IPS-11a (cell line): ENCODE measurements at regions not wholly inside any gene's neighbourhood (a gene's known extent, or its start where the extent isn't known, plus 50 kb on each side); places are given as distances from the start of the nearest gene placed in this dataset.
"Not testable (repeated sequence)": the region's sequence is repeated elsewhere in the genome, so short reads cannot be mapped to it uniquely, and the experiment has no call there.

ENCODE experiments used
- H3K4me3 ChIP-seq: one replicate; pipeline ENCODE4 v1.5.1; 2013; ENCODE audit warnings: low read depth, low read length, control low read depth

DNA sequence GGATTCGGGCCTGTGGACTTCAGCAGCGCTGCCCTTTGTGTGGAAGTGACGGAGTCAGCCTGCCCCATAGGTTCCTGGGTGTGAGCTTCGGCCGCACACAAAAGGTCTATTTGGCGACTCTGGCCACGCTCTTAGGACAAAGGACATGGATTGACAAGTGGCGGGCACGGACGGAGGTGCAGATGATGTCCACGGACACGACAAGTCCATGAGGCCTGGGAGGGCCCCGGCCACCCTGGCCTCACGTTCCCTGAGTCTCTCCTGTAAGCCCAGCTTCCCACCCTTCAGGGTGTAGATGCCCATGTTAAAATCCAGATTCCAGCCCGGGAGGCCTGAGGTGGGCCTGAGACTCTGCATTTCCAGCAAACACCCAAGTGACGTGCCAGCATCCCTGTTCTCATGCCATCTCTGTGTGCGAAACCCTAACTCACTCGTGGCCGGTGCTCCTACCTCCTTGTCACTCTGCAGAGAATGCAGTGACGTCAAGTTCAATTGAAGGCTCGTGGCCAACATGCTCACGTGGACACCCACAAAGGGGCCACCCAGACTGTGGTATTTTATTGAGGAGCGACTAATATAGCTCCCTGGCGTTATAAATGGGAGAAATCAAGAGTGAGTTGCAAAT lies 111.7 kb downstream of the RTP5 start:
- no peak overlapping the region for H3K4me3 ChIP-seq

DNA sequence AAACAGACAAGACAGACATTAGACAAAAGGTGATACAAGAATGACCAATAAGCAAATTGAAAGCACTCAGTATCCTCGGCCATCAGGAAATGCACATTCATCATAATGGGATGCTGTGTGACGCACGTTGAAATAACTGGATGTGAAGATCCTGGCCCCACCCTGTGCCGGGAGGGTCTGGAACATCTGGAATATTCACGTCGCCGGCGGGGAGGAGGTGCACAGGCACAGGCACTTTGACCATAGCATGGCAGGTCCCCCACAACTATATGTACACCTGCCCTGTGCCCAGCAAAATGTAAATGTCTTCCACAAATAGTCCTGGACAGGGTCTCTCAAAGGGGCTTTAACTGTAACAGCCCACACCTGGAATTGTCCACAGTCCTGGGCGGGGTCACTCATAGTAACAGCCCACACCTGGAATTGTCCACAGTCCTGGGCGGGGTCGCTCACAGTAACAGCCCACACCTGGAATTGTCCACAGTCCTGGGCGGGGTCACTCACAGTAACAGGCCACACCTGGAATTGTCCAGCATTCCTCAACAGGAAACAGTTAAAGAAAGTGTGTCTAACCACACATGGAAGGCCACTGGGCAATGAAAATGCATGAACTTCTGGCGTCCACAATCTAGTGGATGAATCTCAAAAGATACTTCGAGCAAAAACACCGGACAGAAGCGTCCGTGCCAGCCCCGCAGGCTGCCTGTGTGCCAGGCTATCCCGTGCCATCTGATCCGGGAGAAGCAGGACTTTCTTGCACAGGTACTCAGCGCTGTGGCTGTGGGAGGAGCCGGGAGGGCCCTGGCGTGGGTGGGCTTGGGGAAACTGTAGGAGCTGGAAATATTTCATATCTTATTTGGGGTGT lies 113.4 kb downstream of the RTP5 start:
- no peak overlapping the region for H3K4me3 ChIP-seq

DNA sequence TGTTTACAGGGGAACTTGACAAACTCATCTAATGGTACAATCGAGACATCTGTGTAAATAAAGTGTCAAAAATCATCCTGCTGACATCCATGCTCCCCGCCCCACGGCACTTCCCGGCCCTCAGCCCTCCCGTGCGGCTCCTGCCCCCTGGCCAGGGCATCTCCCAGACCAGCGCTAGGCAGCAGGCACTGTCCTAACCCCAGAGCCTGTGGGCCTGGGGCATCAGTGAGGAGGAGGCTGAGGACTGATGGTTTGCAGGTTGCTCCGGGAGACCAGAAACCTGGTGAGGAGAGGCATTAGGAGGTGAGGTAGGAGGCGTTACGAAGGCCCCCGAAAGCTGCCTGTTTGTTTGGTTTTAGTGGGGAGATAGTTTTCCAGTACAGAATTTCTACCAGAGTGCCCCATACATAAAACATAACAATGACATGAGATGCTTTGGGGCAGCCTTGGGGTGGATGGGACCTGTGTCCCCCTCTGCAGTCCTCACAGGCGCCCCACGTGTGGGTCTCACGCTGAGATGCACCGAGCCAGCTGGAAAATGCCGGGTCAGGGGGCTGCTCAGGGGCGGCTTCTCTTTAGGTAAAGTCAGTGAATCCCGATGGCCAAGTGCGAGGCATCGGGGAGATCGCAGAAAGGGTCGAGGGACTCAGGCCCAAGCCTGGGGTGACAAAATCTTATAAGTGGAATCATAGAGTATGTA lies 114.2 kb downstream of the RTP5 start:
- H3K4me3 ChIP-seq, result no peak overlapping the region

DNA sequence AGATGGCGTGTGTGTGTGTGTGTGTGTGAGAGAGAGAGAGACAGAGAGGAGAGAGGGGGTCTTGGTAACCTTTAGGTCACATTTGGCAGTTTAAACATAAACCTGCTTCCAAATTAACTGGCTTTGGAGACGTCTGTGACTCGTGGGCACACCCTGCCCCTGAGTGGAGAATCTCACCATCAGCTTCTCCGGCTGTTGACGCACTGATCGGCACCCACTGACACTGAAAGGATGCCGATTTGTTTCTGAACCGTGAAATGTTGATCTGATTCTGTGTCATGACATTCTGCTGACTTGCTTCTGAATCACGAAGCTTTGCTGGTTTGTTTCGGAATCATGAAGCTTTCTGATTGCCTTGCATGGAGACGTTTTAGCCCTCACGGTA lies 114.7 kb downstream of the RTP5 start:
- no peak overlapping the region for H3K4me3 ChIP-seq

DNA sequence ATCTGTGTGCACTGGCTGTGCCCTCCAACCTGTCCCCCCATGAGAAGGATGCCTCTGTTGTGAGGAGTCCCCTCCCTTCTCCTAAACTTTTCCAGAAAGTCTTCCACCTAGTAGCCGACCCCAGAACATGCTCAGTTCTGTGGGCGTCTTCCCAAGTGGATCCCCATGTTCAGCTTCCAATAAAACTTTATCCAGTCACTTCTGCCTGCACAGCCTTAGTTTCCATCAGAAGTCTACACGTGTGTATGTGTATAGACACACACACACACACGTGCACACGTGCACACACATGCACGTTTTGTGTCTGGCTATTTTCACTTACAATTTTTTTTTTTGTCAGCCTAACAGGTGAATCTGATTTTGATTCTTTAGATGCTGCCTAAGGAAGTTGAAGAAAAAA lies 115.1 kb downstream of the RTP5 start:
- no peak overlapping the region for H3K4me3 ChIP-seq

DNA sequence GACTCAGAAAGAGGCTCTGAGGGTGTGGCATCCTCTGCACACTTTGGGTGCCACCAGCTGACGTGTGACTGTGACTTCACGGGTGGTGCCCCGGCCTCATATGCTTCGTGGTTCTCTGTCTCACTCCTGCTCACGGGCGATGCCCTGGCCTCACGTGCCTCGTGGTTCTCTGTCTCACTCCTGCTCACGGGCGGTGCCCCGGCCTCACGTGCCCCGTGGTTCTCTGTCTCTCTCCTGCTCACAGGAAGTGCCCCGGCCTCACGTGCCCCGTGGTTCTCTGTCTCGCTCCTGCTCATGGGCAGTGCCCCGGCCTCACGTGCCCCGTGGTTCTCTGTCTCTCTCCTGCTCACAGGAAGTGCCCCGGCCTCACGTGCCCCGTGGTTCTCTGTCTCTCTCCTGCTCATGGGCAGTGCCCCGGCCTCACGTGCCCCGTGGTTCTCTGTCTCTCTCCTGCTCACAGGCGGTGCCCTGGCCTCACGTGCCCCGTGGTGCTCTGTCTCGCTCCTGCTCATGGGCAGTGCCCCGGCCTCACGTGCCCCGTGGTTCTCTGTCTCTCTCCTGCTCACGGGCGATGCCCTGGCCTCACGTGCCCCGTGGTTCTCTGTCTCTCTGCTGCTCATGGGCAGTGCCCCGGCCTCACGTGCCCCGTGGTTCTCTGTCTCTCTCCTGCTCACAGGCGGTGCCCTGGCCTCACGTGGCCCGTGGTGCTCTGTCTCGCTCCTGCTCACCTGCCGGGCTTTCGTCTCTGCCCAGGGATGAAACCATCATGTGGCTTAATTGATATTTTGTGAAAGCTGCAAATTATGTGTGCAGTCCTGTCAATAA lies 115.8 kb downstream of the RTP5 start:
- H3K4me3 ChIP-seq, result not testable (repeated sequence)

DNA sequence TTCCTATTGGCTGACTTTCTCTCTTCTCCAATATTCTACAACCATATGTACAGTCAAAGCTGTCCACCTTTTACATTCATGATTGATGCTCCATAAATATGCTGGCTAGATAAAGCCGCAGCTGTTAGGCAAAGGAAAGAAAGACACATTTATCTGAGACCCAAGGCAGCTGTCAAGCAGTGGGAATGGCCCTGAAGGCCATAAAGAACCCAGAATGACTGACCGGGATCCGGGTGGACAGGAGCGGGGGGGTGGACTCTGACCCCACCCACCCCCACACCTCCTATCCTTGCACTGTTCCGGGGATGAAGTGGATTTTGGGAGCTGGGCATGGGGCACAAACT lies 116.4 kb downstream of the RTP5 start:
- H3K4me3 ChIP-seq, result no peak overlapping the region

DNA sequence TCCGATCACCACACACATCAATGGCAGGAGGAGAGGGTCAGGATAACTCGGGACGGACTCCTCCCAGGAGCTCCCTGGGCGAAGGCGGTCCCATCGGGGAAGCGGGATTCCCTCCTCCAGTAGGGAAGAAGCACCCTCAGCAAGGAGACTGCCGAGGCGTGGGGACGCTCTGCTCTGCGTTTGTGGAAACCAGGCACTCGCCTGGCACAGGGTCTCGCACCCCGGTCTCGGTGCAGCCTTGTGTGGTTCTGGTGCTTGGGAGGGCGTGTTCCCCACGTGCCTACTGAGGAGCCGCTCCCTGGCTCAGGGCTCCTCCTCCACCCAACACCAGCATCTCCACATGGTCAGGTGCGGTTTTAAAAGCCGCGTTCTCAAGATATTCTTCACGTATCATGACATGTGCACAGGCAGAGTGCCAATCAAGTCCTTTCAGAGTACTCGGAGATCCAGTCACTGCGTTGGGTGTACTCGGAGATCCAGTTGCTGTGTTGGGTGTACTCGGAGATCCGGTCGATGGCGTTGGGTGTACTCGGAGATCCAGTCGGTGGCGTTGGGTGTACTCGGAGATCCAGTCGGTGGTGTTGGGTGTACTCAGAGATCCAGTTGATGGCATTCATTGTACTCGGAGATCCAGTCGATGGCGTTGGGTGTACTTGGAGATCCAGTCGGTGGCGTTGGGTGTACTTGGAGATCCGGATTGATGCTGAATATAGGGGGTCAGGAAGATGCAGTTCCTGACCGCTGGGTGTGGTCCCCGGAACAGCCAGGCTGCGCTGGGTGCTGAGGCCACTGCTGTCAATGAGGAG lies 117.5 kb downstream of the RTP5 start:
- no peak overlapping the region for H3K4me3 ChIP-seq

DNA sequence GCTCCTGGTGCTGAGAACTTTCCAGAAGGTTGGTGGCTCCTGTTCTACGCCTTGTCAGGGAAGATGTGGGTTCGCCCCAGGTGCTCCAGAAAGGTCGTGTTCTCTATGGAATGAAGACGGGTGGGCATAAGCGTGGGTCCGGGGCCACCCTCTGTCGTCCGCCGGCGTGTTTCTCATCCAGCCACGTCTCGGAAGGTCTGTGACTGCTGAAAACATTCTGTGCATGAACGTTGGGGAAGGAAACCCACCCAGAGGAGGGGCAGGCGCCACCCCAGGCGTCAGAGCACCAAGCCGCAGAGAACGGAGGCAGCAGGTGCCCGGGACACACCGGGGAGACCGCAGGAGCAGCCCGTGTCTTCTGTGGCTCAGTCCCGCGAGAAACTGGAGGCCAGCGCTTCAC lies 118.2 kb downstream of the RTP5 start:
- no peak overlapping the region for H3K4me3 ChIP-seq

DNA sequence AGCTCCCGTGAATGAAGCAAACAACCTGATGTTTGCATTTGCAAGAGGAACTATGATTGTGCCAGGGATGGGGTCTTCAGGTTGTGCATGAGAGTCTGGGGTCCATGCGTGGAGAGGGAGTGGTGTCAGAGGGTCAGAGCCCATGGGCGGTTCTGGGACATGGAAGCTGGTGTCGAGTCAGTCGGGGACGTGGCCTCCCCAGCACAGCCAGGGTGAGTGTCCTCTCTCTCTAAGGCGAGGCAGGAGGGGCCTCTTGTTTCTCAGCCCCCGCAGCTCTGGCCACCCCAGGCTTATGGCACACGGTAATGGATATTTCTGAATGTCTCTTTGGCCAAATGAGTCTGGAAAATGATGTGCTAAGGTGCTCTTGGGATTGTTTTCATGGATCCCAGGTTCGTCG lies 118.6 kb downstream of the RTP5 start:
- no peak overlapping the region for H3K4me3 ChIP-seq

DNA sequence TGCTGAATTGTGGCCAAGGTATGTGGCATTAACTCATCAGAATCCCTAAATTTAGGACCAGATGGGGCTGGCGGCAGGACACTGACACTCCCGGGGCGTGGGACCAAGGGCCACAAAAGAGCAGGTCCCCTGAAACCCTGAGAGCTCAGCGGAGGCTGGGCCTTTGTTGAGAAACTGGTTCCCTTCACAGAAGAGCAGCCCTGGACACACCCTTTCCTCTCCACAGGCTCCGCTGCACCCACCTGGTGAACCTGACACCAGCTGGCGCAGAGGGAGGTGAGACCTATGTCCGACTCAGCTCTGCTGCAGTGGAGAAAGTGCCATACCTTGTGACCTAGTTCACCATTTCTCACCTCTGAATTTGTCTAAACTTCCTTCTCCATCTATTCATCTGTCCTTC lies 119.5 kb downstream of the RTP5 start:
- no peak overlapping the region for H3K4me3 ChIP-seq

DNA sequence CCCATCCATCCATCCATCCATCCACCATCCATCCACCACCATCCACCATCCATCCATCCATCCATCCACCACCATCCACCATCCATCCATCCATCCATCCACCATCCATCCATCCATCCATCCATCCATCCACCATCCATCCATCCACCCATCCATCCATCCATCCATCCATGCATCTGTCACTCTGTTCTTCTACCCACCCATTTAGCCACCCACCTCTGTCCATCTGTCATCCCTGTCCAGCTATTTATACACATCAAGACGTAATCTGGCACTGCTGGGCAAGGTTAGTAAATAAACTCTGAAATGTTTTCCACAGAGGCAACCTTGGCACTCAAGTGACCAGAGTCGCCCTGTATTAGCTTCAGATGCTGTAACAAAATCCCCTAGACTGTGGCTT lies 120.9 kb downstream of the RTP5 start:
- no peak overlapping the region for H3K4me3 ChIP-seq

DNA sequence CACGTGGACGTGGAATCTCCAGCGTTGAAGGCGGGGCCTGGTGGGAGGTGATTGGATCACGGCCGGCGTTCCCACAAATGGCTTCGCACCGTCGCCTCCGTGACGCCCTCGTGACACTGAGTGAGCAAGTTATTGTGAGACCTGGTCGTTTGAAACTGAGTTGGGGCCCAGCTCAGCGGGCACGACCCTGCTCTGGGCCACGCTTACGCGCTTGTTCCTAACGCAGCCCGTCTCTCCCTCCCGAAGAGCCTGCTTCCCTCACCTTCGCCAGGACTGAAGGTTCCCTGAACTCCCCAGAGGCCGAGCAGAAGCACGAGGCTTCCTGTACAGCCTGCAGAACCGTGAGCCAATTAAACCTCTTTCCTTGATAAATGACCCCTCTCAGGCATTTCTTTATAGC lies 121.8 kb downstream of the RTP5 start:
- H3K4me3 ChIP-seq, result no peak overlapping the region

DNA sequence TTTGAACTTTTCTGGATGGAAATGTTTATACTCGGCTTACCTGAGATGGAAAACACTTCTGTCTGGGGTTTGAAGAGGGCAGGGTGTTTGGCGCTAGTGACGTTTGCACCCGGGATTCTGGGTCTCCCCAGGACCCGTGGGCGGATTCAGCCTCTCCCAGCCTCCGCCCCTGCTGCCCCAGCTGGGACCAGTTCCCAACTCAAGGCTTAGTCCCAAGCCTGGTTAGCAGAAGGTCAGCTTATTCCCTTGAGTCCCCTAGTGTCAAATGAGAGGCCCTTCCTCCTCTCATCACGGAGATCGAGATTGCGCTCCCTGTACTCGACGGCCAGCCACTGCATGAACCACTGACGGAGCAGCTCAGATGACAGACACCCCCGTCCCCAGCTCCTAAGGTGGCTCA lies 123.2 kb downstream of the RTP5 start:
- H3K4me3 ChIP-seq, result no peak overlapping the region

DNA sequence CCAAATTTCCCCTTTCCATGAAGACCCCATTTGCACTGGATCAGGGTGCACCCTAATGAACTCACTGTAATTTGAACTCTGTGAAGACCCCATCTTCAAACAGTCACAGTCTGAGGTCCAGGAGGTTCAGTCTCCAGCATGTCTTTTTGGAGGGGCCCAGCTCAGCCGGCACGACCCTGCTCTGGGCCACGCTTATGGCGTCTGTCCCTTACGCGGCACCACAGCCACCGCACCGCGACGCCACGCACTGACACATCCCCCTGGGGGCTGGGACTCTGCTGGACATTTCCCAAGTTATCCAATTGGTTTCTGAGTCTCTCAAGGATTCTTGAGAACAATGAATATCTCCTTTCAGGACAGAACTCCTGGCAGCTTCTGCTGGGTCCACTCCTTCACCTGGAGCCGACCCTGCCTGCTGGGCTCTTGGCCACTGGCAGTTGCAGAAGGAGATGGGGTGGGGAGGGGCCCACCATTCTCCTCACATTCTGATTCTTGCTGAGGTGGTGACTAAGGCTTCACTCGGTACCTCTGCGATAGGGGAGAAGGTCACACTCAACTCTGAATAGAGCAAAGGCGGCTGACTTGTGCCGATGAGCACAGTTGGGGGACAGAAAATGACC lies 124.0 kb downstream of the RTP5 start:
- H3K4me3 ChIP-seq, result no peak overlapping the region

DNA sequence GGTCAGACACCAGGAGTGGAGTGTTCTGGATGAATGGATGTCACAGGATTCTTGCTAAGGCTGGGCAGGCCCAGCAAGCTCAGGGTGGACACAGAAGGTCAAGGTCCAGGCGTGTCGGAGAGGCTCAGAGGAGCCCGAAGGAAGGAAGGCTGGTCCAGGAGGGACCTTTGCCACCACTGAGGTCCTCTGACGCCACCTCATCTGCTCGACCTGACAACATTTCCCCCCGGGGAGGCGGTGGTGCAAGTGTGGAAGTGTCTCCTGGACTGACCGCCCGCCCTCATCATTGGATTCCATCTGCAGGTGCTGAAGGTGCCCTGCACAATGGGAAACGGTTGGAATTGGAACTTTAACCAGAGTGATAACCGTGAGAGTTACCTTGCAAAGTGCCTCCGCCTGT lies 124.6 kb downstream of the RTP5 start:
- no peak overlapping the region for H3K4me3 ChIP-seq

DNA sequence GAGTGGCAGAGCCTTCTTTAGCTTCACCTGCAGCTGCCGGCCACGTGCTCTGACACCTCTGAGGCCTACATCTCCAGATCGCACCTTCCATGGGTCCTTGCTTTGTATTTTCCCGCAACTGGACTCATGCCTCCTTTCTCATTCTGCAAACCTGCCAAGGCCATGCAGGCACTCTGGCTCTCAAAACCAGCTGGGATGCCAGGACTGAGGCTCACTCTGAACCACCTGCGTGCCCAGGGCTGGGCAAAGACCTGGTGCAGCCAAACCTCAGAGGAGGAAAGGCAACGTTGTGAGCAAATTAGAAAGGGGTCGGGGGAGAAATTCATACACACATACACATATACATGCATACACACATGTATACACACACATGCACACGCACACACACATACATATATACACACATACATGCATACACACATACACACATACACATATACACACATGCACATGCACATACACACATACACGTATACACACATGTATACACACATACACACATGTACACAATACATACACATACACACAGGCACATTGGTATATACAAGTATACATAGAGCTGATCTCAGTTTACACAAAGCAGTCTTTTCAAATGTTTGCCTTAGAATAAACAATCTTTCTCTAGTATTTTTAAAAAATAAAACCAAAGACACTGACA lies 125.2 kb downstream of the RTP5 start:
- no peak overlapping the region for H3K4me3 ChIP-seq

DNA sequence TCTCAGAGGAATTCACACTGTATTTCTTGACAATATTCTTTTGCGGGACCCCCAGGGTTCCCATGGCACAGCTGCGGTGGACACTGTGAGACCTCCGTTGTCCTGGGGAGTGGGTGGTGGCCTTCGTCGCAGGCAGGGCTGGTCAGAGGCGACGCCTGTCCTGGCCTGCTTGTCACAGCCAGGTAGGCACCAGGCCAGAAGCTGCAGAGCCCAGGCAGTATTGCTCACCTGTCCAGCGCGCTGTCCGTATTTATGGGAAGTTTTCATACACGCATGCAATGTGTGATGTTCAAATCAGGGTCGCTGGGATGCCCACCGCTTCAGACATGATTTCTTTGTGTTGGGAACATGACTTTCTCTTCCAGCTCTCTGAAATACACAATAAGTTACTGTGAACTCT lies 126.6 kb downstream of the RTP5 start:
- H3K4me3 ChIP-seq, result no peak overlapping the region

DNA sequence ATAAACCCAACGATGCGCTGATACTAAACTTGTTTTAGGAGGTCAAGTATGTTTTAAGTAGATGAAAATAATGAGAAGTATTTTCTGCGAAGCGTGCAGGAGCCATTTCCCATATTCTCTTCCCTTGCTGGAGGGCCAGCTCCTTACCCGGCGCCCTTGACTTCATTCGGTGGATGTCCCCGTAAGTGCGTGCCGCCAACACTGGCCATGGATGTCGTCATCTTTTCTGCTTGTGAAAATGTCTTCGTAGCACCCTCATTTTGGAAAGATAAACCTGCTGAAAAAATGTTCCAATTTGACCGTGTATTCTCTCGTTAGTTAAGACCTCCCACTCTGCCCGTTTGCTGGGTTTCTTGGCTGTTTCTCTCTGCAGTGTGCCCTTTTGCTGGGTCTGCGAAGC lies 127.5 kb downstream of the RTP5 start:
- no peak overlapping the region for H3K4me3 ChIP-seq

DNA sequence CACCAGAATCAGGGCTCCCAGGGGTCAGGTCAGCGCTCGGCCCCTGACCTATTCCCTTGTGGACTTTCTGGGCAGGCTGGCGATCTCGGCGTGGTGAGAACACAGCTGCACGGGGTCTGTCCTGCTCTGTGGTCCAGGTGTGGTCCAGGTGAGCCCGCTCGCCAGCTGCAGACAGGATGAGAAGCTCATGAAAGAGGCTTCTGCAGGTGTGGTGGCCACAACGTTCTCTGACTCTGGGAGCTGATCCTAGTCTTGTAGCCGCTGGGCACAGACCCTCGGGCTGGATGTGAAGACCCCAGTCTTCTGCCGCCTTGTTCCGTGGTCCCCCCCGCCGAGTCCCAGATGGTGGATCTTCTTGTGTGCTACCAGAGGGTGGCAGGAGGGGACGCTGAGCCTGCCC lies 129.7 kb downstream of the RTP5 start:
- no peak overlapping the region for H3K4me3 ChIP-seq
